Thoracic aorta (tissue), 2 donors: ENCODE measurements at regions not wholly inside any gene's neighbourhood (a gene's known extent, or its start where the extent isn't known, plus 50 kb on each side); places are given as distances from the start of the nearest gene placed in this dataset.

Experiments
- ATAC-seq: fragments of 150-250 bp; one replicate; pipeline ENCODE4 v1.8.0; 2017; ENCODE audit warnings: low read depth; ENCODE audit not compliant: insufficient number of reproducible peaks, low FRiP score
- DNase-seq: peaks from one replicate; pipeline ENCODE4 v3.0.0-alpha.2; 2020; ENCODE audit warnings: low spot score
- H3K27ac ChIP-seq, 2 donors: fragments of 200-600 bp; sonication (generic); 1 replicate in 1 of 2; 2 replicates in 1 of 2; pipeline ENCODE4 v1.5.1; 2016; ENCODE audit warnings: mild to moderate bottlenecking in 2 of 2, moderate library complexity in 2 of 2
- H3K27me3 ChIP-seq: fragments of 200-600 bp; sonication (generic); replicated peaks from 2 replicates; pipeline ENCODE4 v1.6.0; 2016; ENCODE audit warnings: mild to moderate bottlenecking; ENCODE audit not compliant: insufficient read depth
- H3K36me3 ChIP-seq: fragments of 200-600 bp; sonication (generic); one replicate; pipeline ENCODE4 v1.5.1; 2016
- H3K4me1 ChIP-seq, 2 donors: fragments of 200-600 bp; sonication (generic); 1 replicate in 1 of 2; 2 replicates in 1 of 2; pipeline versions ENCODE4 v1.5.1 to v1.6.0; 2016; ENCODE audit warnings: low read depth in 2 of 2, mild to moderate bottlenecking in 1 of 2; ENCODE audit not compliant: control insufficient read depth in 1 of 2
- H3K4me3 ChIP-seq: fragments of 200-600 bp; sonication (generic); 2 replicates; pipeline ENCODE4 v1.5.1; 2016; ENCODE audit warnings: mild to moderate bottlenecking
- H3K9me3 ChIP-seq: fragments of 200-600 bp; sonication (generic); 2 replicates; pipeline ENCODE4 v1.5.1; 2016
- TF ChIP-seq, protein P1 (sequence below): fragments of 200-600 bp; sonication (generic); IDR thresholded peaks from one replicate; pipeline ENCODE4 v1.5.1; 2019; ENCODE audit warnings: antibody characterized with exemption

DNA sequence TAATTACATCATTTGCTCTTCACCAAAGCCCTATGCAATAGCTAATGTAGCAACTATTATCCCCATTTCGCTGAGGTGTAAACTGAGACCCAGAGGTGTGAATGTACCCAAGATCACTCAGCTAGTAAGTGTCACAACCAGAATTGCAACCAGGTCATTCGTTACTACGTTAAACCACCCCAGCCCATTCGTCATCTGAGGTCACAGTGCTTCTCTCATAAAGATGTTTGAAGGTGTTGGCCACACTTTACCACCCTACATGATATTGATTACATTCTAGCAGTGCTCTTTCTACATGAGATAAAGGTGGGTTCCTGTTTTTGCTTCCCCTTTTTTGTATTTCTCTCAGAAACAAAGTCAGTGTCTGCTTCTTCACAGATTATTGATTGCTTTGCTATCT lies 195.3 kb downstream of the ZBTB18 start:
- no peak overlapping the region for H3K27ac ChIP-seq
- no peaks in the 10 kb centered on the region for H3K4me1 ChIP-seq
- no peaks in the 10 kb centered on the region for H3K27me3 ChIP-seq
- H3K4me3 ChIP-seq: no peak overlapping the region
- no peak for ATAC-seq
- no peaks in the 10 kb centered on the region for H3K9me3 ChIP-seq
- TF ChIP-seq, protein P1, sequence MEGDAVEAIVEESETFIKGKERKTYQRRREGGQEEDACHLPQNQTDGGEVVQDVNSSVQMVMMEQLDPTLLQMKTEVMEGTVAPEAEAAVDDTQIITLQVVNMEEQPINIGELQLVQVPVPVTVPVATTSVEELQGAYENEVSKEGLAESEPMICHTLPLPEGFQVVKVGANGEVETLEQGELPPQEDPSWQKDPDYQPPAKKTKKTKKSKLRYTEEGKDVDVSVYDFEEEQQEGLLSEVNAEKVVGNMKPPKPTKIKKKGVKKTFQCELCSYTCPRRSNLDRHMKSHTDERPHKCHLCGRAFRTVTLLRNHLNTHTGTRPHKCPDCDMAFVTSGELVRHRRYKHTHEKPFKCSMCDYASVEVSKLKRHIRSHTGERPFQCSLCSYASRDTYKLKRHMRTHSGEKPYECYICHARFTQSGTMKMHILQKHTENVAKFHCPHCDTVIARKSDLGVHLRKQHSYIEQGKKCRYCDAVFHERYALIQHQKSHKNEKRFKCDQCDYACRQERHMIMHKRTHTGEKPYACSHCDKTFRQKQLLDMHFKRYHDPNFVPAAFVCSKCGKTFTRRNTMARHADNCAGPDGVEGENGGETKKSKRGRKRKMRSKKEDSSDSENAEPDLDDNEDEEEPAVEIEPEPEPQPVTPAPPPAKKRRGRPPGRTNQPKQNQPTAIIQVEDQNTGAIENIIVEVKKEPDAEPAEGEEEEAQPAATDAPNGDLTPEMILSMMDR: no peak
- no peaks in the 10 kb centered on the region for H3K36me3 ChIP-seq
- no peak for DNase-seq

DNA sequence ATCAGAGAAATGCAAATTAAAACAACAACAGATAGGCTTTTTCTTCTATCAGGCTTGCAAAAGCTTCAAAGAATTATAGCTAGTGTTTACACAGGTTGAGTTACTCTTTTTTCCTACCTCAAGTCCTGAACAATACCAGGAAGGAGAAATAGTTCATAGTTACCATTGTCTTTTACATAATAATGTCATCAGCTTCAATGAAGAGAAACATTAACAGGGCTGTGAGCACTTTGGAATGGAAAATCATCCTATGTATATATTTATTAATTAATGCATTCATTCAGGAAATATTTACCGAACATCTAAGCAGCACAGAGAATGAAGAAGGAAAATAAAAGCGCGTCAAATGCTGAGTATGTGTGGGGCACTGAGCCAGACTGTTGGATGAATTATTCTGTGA lies 197.3 kb downstream of the ZBTB18 start:
- Histone ChIP-seq H3K36me3 (no peaks in the 10 kb centered on the region), H3K4me1 (no peaks in the 10 kb centered on the region), H3K27me3 (no peaks in the 10 kb centered on the region), H3K4me3 (no peak overlapping the region), H3K27ac (no peak overlapping the region), H3K9me3 (no peaks in the 10 kb centered on the region)
- TF ChIP-seq, protein P1: no peak
- ATAC-seq (no peak), DNase-seq (no peak)

DNA sequence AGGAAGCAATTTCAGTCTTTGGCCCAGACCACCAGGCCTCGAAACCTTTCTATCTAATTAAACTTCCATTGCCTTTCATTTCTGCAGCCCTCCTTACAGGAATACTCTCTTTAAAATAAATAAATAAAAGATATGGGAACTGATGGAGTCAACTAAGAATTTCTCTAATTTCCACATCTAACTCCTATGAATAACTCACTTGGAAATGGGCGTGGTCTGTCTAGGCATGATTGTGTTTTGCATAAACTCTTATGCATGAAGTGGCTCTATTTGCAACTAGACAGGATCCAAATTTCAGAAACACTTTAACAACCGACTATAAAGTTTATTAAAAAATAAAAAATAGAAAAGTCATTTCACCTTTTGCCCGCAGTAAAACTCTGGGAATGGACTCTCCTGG lies 199.5 kb downstream of the ADSS2 start:
- Histone ChIP-seq H3K36me3 (no peaks in the 10 kb centered on the region), H3K4me1 (no peaks in the 10 kb centered on the region), H3K4me3 (no peak overlapping the region), H3K27me3 (no peaks in the 10 kb centered on the region), H3K9me3 (no peaks in the 10 kb centered on the region), H3K27ac (no peak overlapping the region)
- TF ChIP-seq, protein P1: no peak
- no peak for ATAC-seq
- no peak for DNase-seq

DNA sequence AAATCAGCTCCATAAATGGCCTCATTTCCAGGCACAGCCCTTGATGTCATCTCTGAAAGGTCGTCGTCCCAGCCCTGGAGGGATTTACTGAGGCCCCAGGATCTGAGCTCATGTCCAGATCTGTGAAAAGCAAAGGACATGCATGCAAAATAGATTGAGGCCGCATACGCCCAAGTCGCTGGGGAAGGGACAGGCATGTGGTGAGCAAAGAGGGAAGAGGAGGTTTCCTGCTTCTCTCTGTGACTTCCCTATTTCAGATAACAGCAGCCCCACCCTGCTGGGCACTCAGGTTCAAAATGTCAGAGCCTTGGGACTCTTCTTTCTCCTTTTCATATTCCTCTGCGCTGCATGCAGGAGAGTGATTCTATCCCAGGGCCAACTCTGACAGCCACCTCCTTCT lies 197.2 kb downstream of the ADSS2 start:
- TF ChIP-seq, protein P1: no peak
- ATAC-seq (no peak), DNase-seq (no peak)
- Histone ChIP-seq H3K9me3 (no peaks in the 10 kb centered on the region), H3K4me3 (no peak overlapping the region), H3K36me3 (no peaks in the 10 kb centered on the region), H3K27me3 (no peaks in the 10 kb centered on the region), H3K27ac (no peak overlapping the region), H3K4me1 (no peaks in the 10 kb centered on the region)

DNA sequence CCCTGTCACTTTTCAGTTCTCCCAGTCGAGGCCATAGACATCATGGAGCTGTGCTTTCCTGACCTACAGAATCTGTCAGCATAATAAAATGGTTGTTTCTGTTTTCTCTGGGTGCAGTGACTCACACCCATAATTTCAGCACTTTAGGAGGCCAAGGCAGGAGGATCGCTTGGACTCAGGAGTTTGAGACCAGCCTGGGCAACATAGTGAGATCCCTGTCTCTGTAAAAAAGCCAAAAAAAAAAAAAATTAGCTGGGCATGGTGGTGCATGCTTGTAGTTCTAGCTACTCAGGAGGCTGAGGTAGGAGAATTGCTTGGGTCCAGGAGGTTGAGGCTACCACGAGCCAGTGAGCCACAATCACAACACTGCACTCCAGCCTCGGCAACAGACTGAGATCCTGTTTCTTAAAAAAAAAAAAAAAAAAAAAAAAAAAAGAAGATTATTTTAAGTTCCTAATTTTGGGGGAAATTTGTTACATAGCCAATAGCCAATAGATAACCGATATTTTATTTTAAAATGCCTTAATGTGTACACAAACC lies 196.2 kb downstream of the ADSS2 start:
- TF ChIP-seq, protein P1: no peak
- no peaks in the 10 kb centered on the region for H3K4me1 ChIP-seq
- H3K27me3 ChIP-seq: no peaks in the 10 kb centered on the region
- DNase-seq: no peak
- H3K36me3 ChIP-seq: no peaks in the 10 kb centered on the region
- no peak for ATAC-seq
- no peak overlapping the region for H3K4me3 ChIP-seq
- no peaks in the 10 kb centered on the region for H3K9me3 ChIP-seq
- H3K27ac ChIP-seq: no peak overlapping the region
